T47D (cell line): ENCODE measurements at regions not wholly inside any gene's neighbourhood (a gene's known extent, or its start where the extent isn't known, plus 50 kb on each side); places are given as distances from the start of the nearest gene placed in this dataset.

Experiments
- DNase-seq, 2 experiments: peaks; one replicate each; pipeline versions ENCODE4 v3.0.0 to v3.0.0-alpha.2; 2011 to 2012; ENCODE audit warnings: low read depth in 1 of 2, low spot score in 1 of 2
- JUND ChIP-seq: IDR thresholded peaks from 2 replicates; pipeline ENCODE4 v1.6.1; 2012; ENCODE audit warnings: low read depth
- in situ Hi-C: cut with HindIII; loops from 2 replicates; pipeline ENCODE4 v1.10.0; 2016; ENCODE audit warnings: low sequenced_read_pairs, low pct_unique_long_range_greater_than_20kb

DNA sequence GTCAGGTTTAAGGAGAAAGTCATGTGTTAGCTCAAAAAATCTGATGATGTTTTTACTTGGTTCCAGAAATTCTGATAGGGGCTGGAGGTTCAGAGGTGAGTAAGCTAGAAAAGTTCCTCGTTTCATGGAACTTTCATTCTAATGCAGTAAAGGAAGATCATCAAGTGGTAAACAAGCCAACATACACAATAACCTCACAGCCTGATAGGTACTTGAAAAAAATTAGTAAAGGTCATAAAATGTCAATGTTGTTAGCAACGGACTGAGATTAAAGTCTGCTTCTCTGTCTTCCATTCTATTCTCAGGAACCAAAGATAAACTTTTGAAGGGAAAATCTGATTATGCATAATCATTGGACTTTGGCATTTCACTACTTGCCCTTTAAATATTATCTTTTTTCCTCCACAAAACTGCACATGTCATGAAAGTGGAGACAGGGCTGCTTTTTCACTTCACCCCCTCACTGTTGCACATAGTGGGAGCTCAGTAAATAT lies 165.4 kb upstream of the MAF start:
- no peak for DNase-seq
- no peak for TF ChIP-seq JUND
- in situ Hi-C loops, result no loop called here

GRCh38 chr16:79765431-79765830 lies 164.9 kb upstream of the MAF start:
- no peak for DNase-seq
- no peak for TF ChIP-seq JUND
- in situ Hi-C loops, result no loop called here

- in situ Hi-C loops, result no loop called here
- no peak for DNase-seq
- TF ChIP-seq JUND, result no peak
These were observed 164.0 kb upstream of the MAF start for GRCh38 chr16:79764415-79765110.

DNA sequence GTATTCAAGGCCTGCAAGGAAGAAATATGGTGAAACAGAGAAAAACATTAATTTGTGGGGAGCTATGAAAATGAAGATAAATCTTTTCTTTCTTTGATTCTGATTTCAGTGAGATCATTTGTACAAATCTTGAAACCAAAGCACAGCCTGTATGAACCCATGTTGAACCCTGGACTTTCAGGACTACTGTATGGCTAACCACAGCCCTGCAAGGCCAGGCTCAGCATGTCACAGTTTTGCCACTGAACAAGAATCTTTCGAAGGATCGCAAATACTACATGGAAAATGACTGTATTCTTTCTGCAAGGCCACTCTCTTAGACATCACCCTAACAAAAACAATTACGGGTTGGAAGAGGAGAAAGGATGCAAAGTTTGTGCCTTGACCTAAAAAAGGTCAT lies 161.7 kb upstream of the MAF start:
- no peak for DNase-seq
- no peak for TF ChIP-seq JUND
- in situ Hi-C loops, result no loop called here

DNA sequence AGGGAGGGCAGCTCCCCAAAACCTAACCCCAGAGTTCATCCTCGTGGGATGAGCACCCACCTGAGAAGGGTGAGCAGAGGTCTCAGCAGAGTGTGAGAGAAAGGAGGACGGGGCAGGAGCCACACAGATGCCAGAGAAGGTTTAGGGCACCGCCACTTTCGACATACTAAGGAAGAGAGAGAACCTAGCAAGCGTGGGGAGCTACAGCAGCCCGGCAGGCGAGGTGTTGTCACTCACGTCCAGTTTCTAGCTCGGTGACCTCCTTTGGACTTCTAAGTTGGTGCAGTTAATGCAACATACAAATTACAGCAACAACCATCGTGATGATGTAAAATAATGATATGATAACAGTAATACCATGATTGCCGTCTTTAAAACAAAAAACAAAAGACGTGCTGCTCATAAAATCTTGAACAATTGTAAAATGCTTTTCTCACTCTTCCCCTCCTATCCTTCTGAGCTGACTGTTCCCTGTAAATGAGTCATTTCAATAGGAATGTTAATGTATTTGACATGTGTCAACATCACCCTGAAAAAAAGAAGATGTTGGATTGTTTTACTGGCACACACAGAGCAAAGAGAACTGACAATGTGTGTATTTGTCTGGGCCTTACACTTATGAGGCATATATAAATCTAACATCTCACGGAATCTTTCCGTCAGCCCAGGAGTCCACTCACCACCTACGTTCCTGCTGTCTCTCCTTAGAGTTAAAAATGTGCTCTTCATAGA lies 158.2 kb upstream of the MAF start:
- in situ Hi-C loops, result no loop called here
- no peak for DNase-seq
- no peak for TF ChIP-seq JUND

GRCh38 chr16:79757968-79758367 lies 157.4 kb upstream of the MAF start:
- in situ Hi-C loops, result no loop called here
- DNase-seq, result no peak
- TF ChIP-seq JUND, result no peak

DNA sequence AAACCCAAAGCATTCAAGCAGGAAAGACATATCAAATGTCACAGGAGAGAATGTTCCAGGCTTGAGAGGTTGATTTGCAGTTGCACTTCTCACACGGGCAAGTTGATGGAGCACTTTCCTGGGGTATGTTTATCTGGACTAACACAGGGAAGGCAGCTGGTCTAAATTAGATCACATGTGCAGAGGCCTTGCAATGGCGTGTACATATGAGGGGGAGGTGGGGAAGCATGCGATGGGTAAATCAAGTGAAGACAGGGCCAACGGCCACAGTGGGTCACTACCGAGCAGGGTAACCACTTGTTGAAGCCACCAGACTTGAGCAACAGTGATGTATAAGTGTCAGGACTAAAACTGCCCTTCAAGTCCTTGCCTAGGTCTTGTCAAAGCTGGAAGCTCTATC lies 156.6 kb upstream of the MAF start:
- no peak for TF ChIP-seq JUND
- DNase-seq, result no peak
- in situ Hi-C loops, result no loop called here

DNA sequence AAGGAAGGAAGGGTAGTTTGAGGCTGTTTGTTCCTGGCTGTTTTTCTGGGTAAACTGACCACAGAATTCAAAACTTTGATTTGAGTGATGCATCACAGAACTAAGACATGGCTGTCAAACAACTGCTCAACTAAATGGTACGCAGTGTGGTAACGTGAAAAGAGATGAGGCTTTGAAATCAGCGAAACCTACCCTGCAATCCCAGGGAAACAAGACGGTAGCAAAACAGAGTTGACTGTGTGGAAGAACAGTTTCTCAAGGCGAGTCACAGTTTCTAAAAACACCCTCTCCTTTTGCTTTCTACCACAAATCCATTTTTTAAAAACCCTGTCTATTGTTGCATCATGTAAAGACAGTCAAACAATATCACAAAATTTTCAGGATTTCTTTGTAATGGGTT lies 156.0 kb upstream of the MAF start:
- in situ Hi-C loops, result no loop called here
- DNase-seq, result no peak
- no peak for TF ChIP-seq JUND

DNA sequence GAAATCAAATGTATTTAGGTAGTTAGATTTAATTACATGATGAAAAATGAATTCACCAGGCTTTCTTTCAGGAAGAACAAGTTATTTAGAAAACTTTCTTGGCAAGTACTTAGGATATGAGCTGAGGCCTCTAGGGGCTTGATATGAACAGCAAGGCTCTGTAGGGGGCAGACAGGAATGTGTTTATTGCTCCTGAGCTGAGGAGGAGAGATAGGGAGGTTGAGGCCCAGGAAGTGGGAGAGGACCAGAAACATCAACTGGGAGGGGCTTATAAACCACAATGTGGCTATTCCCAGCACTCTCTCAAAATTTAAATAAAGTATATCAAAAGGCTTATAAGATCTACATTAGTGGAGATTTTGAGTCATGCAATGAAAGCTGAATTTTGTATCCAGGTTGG lies 154.0 kb upstream of the MAF start:
- no peak for DNase-seq
- TF ChIP-seq JUND, result no peak
- in situ Hi-C loops, result no loop called here

- in situ Hi-C loops, result no loop called here
- TF ChIP-seq JUND, result no peak
- DNase-seq, result no peak
These were observed 153.5 kb upstream of the MAF start for GRCh38 chr16:79754081-79754480.

DNA sequence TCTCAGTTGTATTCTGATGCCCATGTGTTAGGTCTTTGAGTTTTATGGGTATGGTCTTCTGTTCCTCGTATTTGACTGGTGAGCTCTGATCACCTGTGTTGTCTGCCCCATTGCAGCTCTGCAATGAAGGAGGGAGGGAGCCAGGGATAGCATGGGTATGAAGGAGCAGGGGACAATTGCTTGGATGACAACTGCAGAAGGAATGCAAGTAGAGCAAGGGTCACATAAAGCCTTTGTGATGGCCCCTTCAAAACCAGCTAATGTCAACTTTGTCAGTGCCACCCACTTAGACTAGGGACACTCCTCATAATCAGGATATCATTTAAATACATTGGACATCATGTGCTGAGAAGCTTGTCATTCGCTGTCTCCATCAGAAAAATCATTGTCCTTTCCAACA lies 152.7 kb upstream of the MAF start:
- DNase-seq, result no peak
- TF ChIP-seq JUND, result no peak
- in situ Hi-C loops, result no loop called here

- DNase-seq, result no peak
- in situ Hi-C loops, result no loop called here
These were observed 151.9 kb upstream of the MAF start for GRCh38 chr16:79752396-79752795.

DNA sequence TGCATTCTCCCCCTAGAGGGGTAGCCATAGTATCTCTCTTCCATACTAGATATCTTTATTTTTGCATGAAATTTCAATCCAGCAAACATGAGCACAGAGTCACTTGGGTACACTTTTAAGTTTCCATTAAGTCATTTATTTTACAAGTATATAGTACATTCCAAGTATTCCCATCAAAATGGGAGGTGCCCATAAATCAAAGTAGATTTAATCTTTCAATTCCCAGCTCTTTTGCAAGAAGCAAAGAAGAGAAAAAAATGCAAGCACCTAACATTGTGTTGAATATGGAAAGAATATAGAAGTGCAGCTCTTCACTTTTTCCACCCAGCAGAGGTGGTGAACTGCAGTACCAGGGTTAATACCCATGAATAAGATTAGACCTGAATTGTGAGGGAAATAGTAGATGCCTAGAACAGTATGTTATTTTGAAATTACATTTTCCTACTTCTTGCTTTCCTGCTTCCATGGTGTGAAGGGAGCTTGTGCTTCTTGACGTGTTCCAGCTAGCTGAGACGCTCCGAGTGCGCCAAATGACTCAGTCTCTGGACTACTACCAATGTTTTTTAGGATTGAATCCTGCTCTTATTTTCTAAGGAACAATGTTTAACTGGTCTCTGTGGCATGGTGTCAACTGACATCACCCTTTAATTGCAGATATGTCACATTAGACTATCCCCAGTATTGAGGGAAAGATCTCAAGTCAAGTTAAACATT lies 151.1 kb upstream of the MAF start:
- no peak for DNase-seq
- in situ Hi-C loops, result no loop called here
- TF ChIP-seq JUND, result no peak

More at GRCh38 chr16:79752396-79752795, 151.9 kb upstream of the MAF start:
- no peak for TF ChIP-seq JUND
